Fibroblast of lung (primary cell): ENCODE measurements at regions not wholly inside any gene's neighbourhood (a gene's known extent, or its start where the extent isn't known, plus 50 kb on each side); places are given as distances from the start of the nearest gene placed in this dataset.

ENCODE experiments used
- DNase-seq, 2 donors: peaks; one replicate each; pipeline versions ENCODE4 v3.0.0 to v3.0.0-alpha.2; 2010; ENCODE audit warnings: low read depth in 2 of 2
- H2AFZ ChIP-seq: 2 replicates; pipeline ENCODE4 v1.5.1; 2012; ENCODE audit warnings: low read length, control low read depth, inconsistent platforms
- H3K27ac ChIP-seq: 2 replicates; pipeline ENCODE4 v1.5.1; 2011; ENCODE audit warnings: low read length, control low read depth; ENCODE audit not compliant: insufficient read depth
- H3K27me3 ChIP-seq: 2 replicates; pipeline ENCODE4 v1.5.1; 2011; ENCODE audit warnings: mild to moderate bottlenecking, low read length; ENCODE audit not compliant: control insufficient read depth, insufficient read depth
- H3K36me3 ChIP-seq: 2 replicates; pipeline ENCODE4 v1.5.1; 2011; ENCODE audit warnings: low read length; ENCODE audit not compliant: control insufficient read depth, insufficient read depth
- H3K4me1 ChIP-seq: 2 replicates; pipeline ENCODE4 v1.5.1; 2011; ENCODE audit warnings: low read length; ENCODE audit not compliant: control insufficient read depth, insufficient read depth; ENCODE audit errors: extremely low read depth
- H3K4me2 ChIP-seq: 2 replicates; pipeline ENCODE4 v1.5.1; 2011; ENCODE audit warnings: low read length, control low read depth; ENCODE audit not compliant: insufficient read depth; ENCODE audit errors: extremely low read depth
- H3K4me3 ChIP-seq, 4 experiments: fragments of 200-600 bp in 1 of 4; sonication (generic) in 1 of 4; replicated peaks in 1 of 4; 2 replicates each; pipeline ENCODE4 v1.5.1; 2011 to 2016; ENCODE audit warnings: low read length in 4 of 4, low read depth in 3 of 4, mild to moderate bottlenecking in 3 of 4, control low read depth in 2 of 4, inconsistent platforms in 1 of 4, mixed read lengths in 1 of 4; ENCODE audit not compliant: insufficient read depth in 1 of 4; ENCODE audit errors: control extremely low read depth in 1 of 4
- H3K79me2 ChIP-seq: 2 replicates; pipeline ENCODE4 v1.5.1; 2012; ENCODE audit warnings: mild to moderate bottlenecking, low read length, inconsistent platforms; ENCODE audit not compliant: control insufficient read depth, insufficient read depth
- H3K9ac ChIP-seq: 2 replicates; pipeline ENCODE4 v1.5.1; 2011; ENCODE audit warnings: mild to moderate bottlenecking, low read length, control low read depth; ENCODE audit not compliant: insufficient read depth
- H3K9me3 ChIP-seq: 2 replicates; pipeline ENCODE4 v1.5.1; 2012; ENCODE audit warnings: low read depth, low read length; ENCODE audit not compliant: control insufficient read depth, insufficient read depth
- H4K20me1 ChIP-seq: 2 replicates; pipeline ENCODE4 v1.5.1; 2011; ENCODE audit warnings: low read length; ENCODE audit not compliant: control insufficient read depth, insufficient read depth; ENCODE audit errors: extremely low read depth
- CTCF ChIP-seq, 2 donors: IDR thresholded peaks in 1 of 2; conservative IDR thresholded peaks in 1 of 2; 1 replicate in 1 of 2; 2 replicates in 1 of 2; pipeline ENCODE4 v1.5.1; 2011 to 2012; ENCODE audit warnings: low read length in 2 of 2, control low read depth in 1 of 2, inconsistent platforms in 1 of 2, low read depth in 1 of 2, mild to moderate bottlenecking in 1 of 2
- EZH2 ChIP-seq: IDR thresholded peaks from 2 replicates; pipeline ENCODE4 v1.5.1; 2012; ENCODE audit warnings: low read length, control low read depth, mild to moderate bottlenecking; ENCODE audit errors: missing control alignments

- Histone ChIP-seq H3K4me2 (no peak overlapping the region), H3K79me2 (no peaks in the 10 kb centered on the region), H3K36me3 (no peaks in the 10 kb centered on the region), H3K9me3 (no peaks in the 10 kb centered on the region), H3K27ac (no peak overlapping the region), H3K4me1 (no peaks in the 10 kb centered on the region), H3K27me3 (no peaks in the 10 kb centered on the region), H4K20me1 (no peaks in the 10 kb centered on the region), H2AFZ (no peak overlapping the region), H3K9ac (no peak overlapping the region), H3K4me3 (no peak overlapping the region)
- TF ChIP-seq CTCF (conservative IDR thresholded peaks at IDR 0.05 in 1 of 2, IDR thresholded peaks at IDR 0.05 in 1 of 2; ENCODE audit: low read depth in 1 of 2, low read length in 2 of 2) (no peak), EZH2 (no peak)
- no peak for DNase-seq
These were observed 150.1 kb downstream of the KLF8 start for GRCh38 chrX:56382278-56382677.

GRCh38 chrX:56385336-56385735, 153.2 kb downstream of the KLF8 start:
- Histone ChIP-seq H3K36me3 (no peaks in the 10 kb centered on the region), H3K4me2 (no peak overlapping the region), H3K27ac (no peak overlapping the region), H3K4me1 (no peaks in the 10 kb centered on the region), H3K9ac (no peak overlapping the region), H3K27me3 (no peaks in the 10 kb centered on the region), H4K20me1 (no peaks in the 10 kb centered on the region), H3K9me3 (no peaks in the 10 kb centered on the region), H3K79me2 (no peaks in the 10 kb centered on the region), H2AFZ (no peak overlapping the region), H3K4me3 (no peak overlapping the region)
- DNase-seq: no peak
- TF ChIP-seq CTCF (conservative IDR thresholded peaks at IDR 0.05 in 1 of 2, IDR thresholded peaks at IDR 0.05 in 1 of 2; ENCODE audit: low read depth in 1 of 2, low read length in 2 of 2) (no peak), EZH2 (no peak)

GRCh38 chrX:56385960-56386359, 153.8 kb downstream of the KLF8 start:
- Histone ChIP-seq H3K36me3 (no peaks in the 10 kb centered on the region), H3K9me3 (no peaks in the 10 kb centered on the region), H3K4me1 (no peaks in the 10 kb centered on the region), H3K27ac (no peak overlapping the region), H3K4me3 (no peak overlapping the region), H3K79me2 (no peaks in the 10 kb centered on the region), H2AFZ (no peak overlapping the region), H3K4me2 (no peak overlapping the region), H3K9ac (no peak overlapping the region), H4K20me1 (no peaks in the 10 kb centered on the region), H3K27me3 (no peaks in the 10 kb centered on the region)
- DNase-seq: no peak
- no peak for TF ChIP-seq EZH2
- no peak for TF ChIP-seq CTCF (conservative IDR thresholded peaks at IDR 0.05 in 1 of 2, IDR thresholded peaks at IDR 0.05 in 1 of 2; ENCODE audit: low read depth in 1 of 2, low read length in 2 of 2)
